Tibial nerve (tissue), 4 donors: ENCODE measurements at regions not wholly inside any gene's neighbourhood (a gene's known extent, or its start where the extent isn't known, plus 50 kb on each side); places are given as distances from the start of the nearest gene placed in this dataset.

Experiments used
- DNase-seq, 2 donors: peaks; one replicate each; pipeline ENCODE4 v3.0.0-alpha.2; 2019; ENCODE audit warnings: low spot score in 2 of 2
- H3K27ac ChIP-seq, 4 donors: fragments of 200-600 bp; sonication (generic) in 3 of 4; one replicate each; pipeline ENCODE4 v1.5.1; 2017 to 2019; ENCODE audit warnings: mild to moderate bottlenecking in 1 of 4
- H3K27me3 ChIP-seq, 2 donors: fragments of 200-600 bp; sonication (generic) in 1 of 2; one replicate each; pipeline versions ENCODE4 v1.5.1 to v1.6.0; 2017 to 2019
- H3K36me3 ChIP-seq, 3 donors: fragments of 200-600 bp; sonication (generic); one replicate each; pipeline ENCODE4 v1.5.1; 2018 to 2019
- H3K4me1 ChIP-seq, 4 donors: fragments of 200-600 bp; sonication (generic) in 3 of 4; one replicate each; pipeline ENCODE4 v1.5.1; 2017 to 2019
- H3K4me3 ChIP-seq, 4 donors: fragments of 200-600 bp; sonication (generic) in 3 of 4; one replicate each; pipeline ENCODE4 v1.5.1; 2017 to 2019; ENCODE audit warnings: mild to moderate bottlenecking in 1 of 4, moderate library complexity in 1 of 4
- H3K9me3 ChIP-seq, 4 donors: fragments of 200-600 bp; sonication (generic) in 3 of 4; one replicate each; pipeline ENCODE4 v1.5.1; 2017 to 2019
- EP300 ChIP-seq, 2 donors: sonication (generic); formaldehyde crosslinking; IDR thresholded peaks; one replicate each; pipeline ENCODE4 v1.6.1; 2017; ENCODE audit warnings: antibody characterized with exemption in 2 of 2, mild to moderate bottlenecking in 1 of 2
- POLR2A ChIP-seq, 2 donors: fragments of 450-650 bp; IDR thresholded peaks; one replicate each; pipeline ENCODE4 v1.6.1; 2017; ENCODE audit warnings: antibody characterized with exemption in 2 of 2, mild to moderate bottlenecking in 2 of 2, moderate library complexity in 2 of 2
- WGBS, 2 donors: methylation state at CpG; one replicate each; pipeline ENCODE4 v1.1.5; 2018; 5-methylcytosine and 5-hydroxymethylcytosine counted together
- TF ChIP-seq, protein P1 (sequence below), 5 experiments: fragments of 200-600 bp in 3 of 5; fragments of 450-650 bp in 2 of 5; sonication (generic) in 3 of 5; IDR thresholded peaks; one replicate each; pipeline ENCODE4 v1.5.1; 2016 to 2019; ENCODE audit warnings: antibody characterized with exemption in 5 of 5, mild to moderate bottlenecking in 3 of 5, moderate library complexity in 2 of 5

DNA sequence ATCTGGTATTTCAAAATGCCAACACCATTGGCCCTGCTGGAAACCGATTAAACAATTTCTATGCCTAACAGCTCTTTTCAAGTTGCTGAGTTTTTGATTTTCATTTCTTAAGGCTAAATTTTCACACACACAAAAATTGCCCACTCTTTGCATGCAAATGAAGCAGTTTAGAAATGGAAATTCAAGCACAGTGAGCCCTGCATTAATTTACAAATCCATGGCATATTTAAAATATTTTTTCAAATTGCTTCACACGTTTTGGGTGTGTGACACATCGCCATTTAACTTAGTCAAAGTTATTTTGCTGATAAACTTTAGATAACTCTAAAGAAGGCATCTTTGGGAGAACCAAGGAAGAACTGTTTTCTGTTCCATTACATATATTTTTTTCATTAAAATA is 184.8 kb downstream of the TXNL1 start:
- TF ChIP-seq EP300 (IDR thresholded peaks at IDR 0.05) = no peak
- TF ChIP-seq, protein P1, sequence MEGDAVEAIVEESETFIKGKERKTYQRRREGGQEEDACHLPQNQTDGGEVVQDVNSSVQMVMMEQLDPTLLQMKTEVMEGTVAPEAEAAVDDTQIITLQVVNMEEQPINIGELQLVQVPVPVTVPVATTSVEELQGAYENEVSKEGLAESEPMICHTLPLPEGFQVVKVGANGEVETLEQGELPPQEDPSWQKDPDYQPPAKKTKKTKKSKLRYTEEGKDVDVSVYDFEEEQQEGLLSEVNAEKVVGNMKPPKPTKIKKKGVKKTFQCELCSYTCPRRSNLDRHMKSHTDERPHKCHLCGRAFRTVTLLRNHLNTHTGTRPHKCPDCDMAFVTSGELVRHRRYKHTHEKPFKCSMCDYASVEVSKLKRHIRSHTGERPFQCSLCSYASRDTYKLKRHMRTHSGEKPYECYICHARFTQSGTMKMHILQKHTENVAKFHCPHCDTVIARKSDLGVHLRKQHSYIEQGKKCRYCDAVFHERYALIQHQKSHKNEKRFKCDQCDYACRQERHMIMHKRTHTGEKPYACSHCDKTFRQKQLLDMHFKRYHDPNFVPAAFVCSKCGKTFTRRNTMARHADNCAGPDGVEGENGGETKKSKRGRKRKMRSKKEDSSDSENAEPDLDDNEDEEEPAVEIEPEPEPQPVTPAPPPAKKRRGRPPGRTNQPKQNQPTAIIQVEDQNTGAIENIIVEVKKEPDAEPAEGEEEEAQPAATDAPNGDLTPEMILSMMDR (IDR thresholded peaks at IDR 0.05) = no peak
- no peak for TF ChIP-seq POLR2A (IDR thresholded peaks at IDR 0.05)
- Histone ChIP-seq H3K27ac (no peak overlapping the region), H3K4me1 (peaks cover 0 to under 1% (median 0%) of the 10 kb centered on the region in 4 donors), H3K9me3 (no peaks in the 10 kb centered on the region), H3K36me3 (no peaks in the 10 kb centered on the region), H3K4me3 (no peak overlapping the region), H3K27me3 (no peaks in the 10 kb centered on the region)
- DNase-seq = no peak
- WGBS, 2 donors = 78 to 86% methylated on average over 3 of the region's 3 CpGs

DNA sequence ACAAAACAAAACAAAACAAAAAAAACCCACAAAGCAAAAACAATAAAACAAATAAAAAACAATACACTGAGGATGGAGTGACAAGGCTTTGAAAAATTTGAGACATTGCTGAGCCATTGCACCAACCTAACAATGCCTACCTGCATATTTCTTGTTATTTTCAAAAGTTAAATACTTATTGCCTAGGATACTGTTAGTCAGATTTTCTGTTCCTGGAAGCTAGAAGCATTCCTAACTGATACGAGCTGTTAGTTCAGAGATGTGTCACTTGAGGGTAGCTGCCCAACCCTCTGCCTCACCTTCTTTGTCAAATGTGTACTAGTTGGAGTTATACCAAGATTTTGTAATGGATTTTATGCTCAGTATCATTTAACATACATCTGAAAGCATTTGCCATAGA is 187.2 kb downstream of the TXNL1 start:
- Histone ChIP-seq H3K9me3 (no peaks in the 10 kb centered on the region), H3K27me3 (no peaks in the 10 kb centered on the region), H3K36me3 (no peaks in the 10 kb centered on the region), H3K4me1 (peaks cover 0 to 3% (median 0%) of the 10 kb centered on the region in 4 donors), H3K4me3 (no peak overlapping the region), H3K27ac (no peak overlapping the region)
- TF ChIP-seq POLR2A (IDR thresholded peaks at IDR 0.05) = no peak
- TF ChIP-seq, protein P1 (IDR thresholded peaks at IDR 0.05) = no peak
- TF ChIP-seq EP300 (IDR thresholded peaks at IDR 0.05) = no peak
- DNase-seq = no peak
- 76 to 78% methylated on average over 1 of the region's 1 CpG for WGBS, 2 donors

DNA sequence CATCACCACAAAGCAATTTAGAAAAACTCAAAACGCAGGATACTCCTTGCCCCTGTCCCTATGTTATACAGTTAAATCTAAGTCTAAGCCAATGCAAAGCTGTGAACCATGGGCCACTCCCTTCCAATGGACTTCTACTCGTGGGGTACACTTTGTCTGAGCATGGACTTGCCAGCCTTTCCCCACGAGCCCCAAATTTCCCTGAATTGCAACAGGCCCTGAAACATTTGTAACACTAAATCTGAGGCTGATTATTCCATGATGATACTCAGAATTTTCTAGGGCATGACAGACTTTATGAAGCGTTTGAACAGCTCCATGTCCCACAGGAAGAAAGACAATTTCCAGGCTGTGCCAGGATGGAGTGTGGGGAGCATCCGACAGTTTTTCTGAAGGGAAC is 189.6 kb downstream of the TXNL1 start:
- no peak for DNase-seq
- H3K36me3 ChIP-seq = no peaks in the 10 kb centered on the region
- H3K4me3 ChIP-seq = no peak overlapping the region
- peaks cover 0 to 3% (median 0%) of the 10 kb centered on the region in 4 donors for H3K4me1 ChIP-seq
- TF ChIP-seq POLR2A (IDR thresholded peaks at IDR 0.05) (no peak), EP300 (IDR thresholded peaks at IDR 0.05) (no peak)
- TF ChIP-seq, protein P1 (IDR thresholded peaks at IDR 0.05) = no peak
- no peak overlapping the region for H3K27ac ChIP-seq
- H3K9me3 ChIP-seq = no peaks in the 10 kb centered on the region
- H3K27me3 ChIP-seq = no peaks in the 10 kb centered on the region
- 78 to 81% methylated on average over 5 of the region's 5 CpGs for WGBS, 2 donors

DNA sequence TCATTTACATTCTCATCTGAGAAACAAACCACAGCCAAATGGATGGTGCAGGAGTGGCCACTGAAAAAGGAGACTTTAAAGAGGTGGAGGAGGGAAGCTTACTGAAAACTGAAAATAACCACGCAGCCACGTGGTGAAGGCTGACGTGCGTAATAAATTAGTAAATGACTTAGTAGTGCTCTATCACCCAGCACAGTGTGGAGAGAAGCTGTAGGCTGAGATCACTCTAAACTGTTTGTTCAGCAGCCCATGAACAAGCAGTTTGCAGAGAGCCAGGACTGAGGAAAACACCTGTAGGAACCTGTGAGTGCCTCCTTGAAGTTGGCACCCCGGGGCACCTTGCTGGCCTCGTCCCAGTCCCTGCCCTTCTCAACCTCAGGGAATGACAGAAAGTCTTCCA is 193.0 kb downstream of the TXNL1 start:
- no peak overlapping the region for H3K27ac ChIP-seq
- H3K9me3 ChIP-seq = peaks cover 0 to 3% (median 0%) of the 10 kb centered on the region in 4 donors
- H3K36me3 ChIP-seq = no peaks in the 10 kb centered on the region
- H3K27me3 ChIP-seq = no peaks in the 10 kb centered on the region
- TF ChIP-seq, protein P1 (IDR thresholded peaks at IDR 0.05) = no peak
- TF ChIP-seq POLR2A (IDR thresholded peaks at IDR 0.05) (no peak), EP300 (IDR thresholded peaks at IDR 0.05) (no peak)
- 80 to 85% methylated on average over 6 of the region's 6 CpGs for WGBS, 2 donors
- peaks cover 0 to 3% (median 0%) of the 10 kb centered on the region in 4 donors for H3K4me1 ChIP-seq
- DNase-seq = no peak
- H3K4me3 ChIP-seq = no peak overlapping the region

DNA sequence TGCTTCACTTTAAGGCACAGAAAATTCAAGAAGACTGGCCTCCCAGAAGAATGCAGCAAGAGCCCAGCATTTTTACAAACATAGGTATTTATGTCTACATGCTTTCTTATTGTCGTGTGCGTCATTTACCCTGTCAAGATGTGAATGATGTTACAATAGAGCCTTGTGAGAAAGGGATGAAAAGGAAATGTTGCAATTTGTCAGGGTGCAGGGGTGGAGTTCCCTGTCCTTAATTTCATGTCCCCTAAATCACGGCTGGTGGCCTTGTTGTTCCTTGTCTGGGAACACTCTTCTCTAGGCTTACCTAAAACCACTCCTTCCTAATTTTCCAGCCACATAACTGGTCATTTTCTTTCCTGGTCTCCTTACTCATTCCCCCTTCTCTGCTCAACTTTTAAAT is 194.2 kb downstream of the TXNL1 start:
- no peak overlapping the region for H3K27ac ChIP-seq
- peaks cover 0 to 3% (median 0%) of the 10 kb centered on the region in 4 donors for H3K4me1 ChIP-seq
- no peak overlapping the region for H3K4me3 ChIP-seq
- peaks cover 0 to 3% (median 0%) of the 10 kb centered on the region in 4 donors for H3K9me3 ChIP-seq
- WGBS, 2 donors = 67 to 77% methylated on average over 3 of the region's 3 CpGs
- no peak for DNase-seq
- no peaks in the 10 kb centered on the region for H3K27me3 ChIP-seq
- H3K36me3 ChIP-seq = no peaks in the 10 kb centered on the region
- TF ChIP-seq EP300 (IDR thresholded peaks at IDR 0.05) (no peak), POLR2A (IDR thresholded peaks at IDR 0.05) (no peak)
- TF ChIP-seq, protein P1 (IDR thresholded peaks at IDR 0.05) = no peak
